Fibroblast of lung (primary cell): ENCODE measurements at regions not wholly inside any gene's neighbourhood (a gene's known extent, or its start where the extent isn't known, plus 50 kb on each side); places are given as distances from the start of the nearest gene placed in this dataset.

Source experiments
- CTCF ChIP-seq, 2 donors: IDR thresholded peaks in 1 of 2; conservative IDR thresholded peaks in 1 of 2; 1 replicate in 1 of 2; 2 replicates in 1 of 2; pipeline ENCODE4 v1.5.1; 2011 to 2012; ENCODE audit warnings: low read length in 2 of 2, control low read depth in 1 of 2, inconsistent platforms in 1 of 2, low read depth in 1 of 2, mild to moderate bottlenecking in 1 of 2
- EZH2 ChIP-seq: IDR thresholded peaks from 2 replicates; pipeline ENCODE4 v1.5.1; 2012; ENCODE audit warnings: low read length, control low read depth, mild to moderate bottlenecking; ENCODE audit errors: missing control alignments

- TF ChIP-seq CTCF (conservative IDR thresholded peaks at IDR 0.05 in 1 of 2, IDR thresholded peaks at IDR 0.05 in 1 of 2; ENCODE audit: low read depth in 1 of 2, low read length in 2 of 2) (no peak), EZH2 (no peak)
These were observed 236.4 kb upstream of the RGS6 start for GRCh38 chr14:71695611-71696350.
